ENCODE measurements at regions not wholly inside any gene's neighbourhood (a gene's known extent, or its start where the extent isn't known, plus 50 kb on each side); places are given as distances from the start of the nearest gene placed in this dataset.

DNA sequence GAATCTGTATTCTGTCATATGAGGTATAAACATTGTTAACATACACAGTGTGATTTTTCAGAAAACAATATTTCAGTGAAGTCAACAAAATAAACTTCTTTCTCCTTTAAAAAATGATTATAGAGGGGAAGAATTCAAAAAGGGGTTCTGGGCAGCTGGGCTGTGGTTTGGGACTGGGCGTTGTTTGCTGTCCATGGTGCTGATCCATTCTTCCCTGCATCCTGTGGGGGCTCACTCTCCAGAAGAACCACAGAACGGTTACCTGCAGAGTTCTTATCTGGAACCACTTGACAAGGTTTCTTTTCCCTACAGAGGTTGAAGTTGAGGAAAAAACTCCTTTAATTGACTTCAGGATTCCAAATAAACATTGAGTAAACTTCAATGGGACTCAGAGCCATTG lies 1091.0 kb downstream of the CDH8 start:
- TF ChIP-seq, protein P1, sequence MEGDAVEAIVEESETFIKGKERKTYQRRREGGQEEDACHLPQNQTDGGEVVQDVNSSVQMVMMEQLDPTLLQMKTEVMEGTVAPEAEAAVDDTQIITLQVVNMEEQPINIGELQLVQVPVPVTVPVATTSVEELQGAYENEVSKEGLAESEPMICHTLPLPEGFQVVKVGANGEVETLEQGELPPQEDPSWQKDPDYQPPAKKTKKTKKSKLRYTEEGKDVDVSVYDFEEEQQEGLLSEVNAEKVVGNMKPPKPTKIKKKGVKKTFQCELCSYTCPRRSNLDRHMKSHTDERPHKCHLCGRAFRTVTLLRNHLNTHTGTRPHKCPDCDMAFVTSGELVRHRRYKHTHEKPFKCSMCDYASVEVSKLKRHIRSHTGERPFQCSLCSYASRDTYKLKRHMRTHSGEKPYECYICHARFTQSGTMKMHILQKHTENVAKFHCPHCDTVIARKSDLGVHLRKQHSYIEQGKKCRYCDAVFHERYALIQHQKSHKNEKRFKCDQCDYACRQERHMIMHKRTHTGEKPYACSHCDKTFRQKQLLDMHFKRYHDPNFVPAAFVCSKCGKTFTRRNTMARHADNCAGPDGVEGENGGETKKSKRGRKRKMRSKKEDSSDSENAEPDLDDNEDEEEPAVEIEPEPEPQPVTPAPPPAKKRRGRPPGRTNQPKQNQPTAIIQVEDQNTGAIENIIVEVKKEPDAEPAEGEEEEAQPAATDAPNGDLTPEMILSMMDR (IDR thresholded peaks at IDR 0.05): no peak
- no peak for TF ChIP-seq POLR2A (IDR thresholded peaks at IDR 0.05)
